SK-N-MC (cell line): ENCODE measurements at regions not wholly inside any gene's neighbourhood (a gene's known extent, or its start where the extent isn't known, plus 50 kb on each side); places are given as distances from the start of the nearest gene placed in this dataset.

Experiments
- EZH2 ChIP-seq: fragments of 200-600 bp; sonication (generic); IDR thresholded peaks from one replicate; pipeline ENCODE4 v1.6.1; 2017; ENCODE audit warnings: antibody characterized with exemption
- FOXP2 ChIP-seq: optimal IDR thresholded peaks from 2 replicates; pipeline ENCODE3; 2011; ENCODE audit warnings: mild to moderate bottlenecking, moderate library complexity; ENCODE audit not compliant: insufficient read depth; ENCODE audit errors: extremely low read length, control extremely low read depth
- POLR2AphosphoS5 ChIP-seq: IDR thresholded peaks from 2 replicates; pipeline ENCODE4 v1.6.1; 2012; ENCODE audit warnings: mild to moderate bottlenecking, low read depth, low read length, borderline replicate concordance

DNA sequence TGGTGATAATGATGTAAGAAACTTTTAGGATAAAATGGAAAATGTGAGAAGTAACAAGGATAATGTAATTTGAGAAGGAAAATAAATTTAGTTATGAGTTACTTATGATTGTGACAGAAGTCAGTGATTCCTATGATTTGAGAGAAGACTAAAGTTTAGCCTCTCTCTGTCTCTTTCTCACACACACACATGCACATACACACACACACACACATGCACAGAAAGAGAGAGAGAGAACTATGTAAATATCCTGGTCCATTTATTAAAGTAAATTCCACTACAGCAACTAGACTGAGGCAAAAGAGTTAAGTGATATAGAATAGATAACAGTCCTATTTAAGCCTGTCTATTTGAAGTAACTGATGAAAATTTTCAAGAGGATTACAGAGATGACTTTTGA lies 375.2 kb downstream of the CD109 start:
- TF ChIP-seq POLR2AphosphoS5 (no peak), EZH2 (no peak), FOXP2 (no peak)
